MM.1S (cell line): ENCODE measurements at regions not wholly inside any gene's neighbourhood (a gene's known extent, or its start where the extent isn't known, plus 50 kb on each side); places are given as distances from the start of the nearest gene placed in this dataset.

Experiments
- EZH2 ChIP-seq: fragments of 300-600 bp; sonication (generic); optimal IDR thresholded peaks from 2 replicates; pipeline ENCODE3; 2017; ENCODE audit warnings: low read depth, mild to moderate bottlenecking, antibody characterized with exemption, low read length, mixed read lengths
- EZH2phosphoT487 ChIP-seq: fragments of 300-600 bp; sonication (generic); IDR thresholded peaks from 2 replicates; pipeline ENCODE4 v1.6.1; 2018; ENCODE audit warnings: antibody characterized with exemption, low read length
- TF ChIP-seq, protein P1 (sequence below): fragments of 300-600 bp; sonication (generic); IDR thresholded peaks from 2 replicates; pipeline ENCODE4 v1.5.1; 2016; ENCODE audit warnings: antibody characterized with exemption, low read length, mixed read lengths

GRCh38 chr2:79292958-79293315 lies 133.4 kb upstream of the REG3A start:
- no peak for TF ChIP-seq EZH2
- TF ChIP-seq, protein P1, sequence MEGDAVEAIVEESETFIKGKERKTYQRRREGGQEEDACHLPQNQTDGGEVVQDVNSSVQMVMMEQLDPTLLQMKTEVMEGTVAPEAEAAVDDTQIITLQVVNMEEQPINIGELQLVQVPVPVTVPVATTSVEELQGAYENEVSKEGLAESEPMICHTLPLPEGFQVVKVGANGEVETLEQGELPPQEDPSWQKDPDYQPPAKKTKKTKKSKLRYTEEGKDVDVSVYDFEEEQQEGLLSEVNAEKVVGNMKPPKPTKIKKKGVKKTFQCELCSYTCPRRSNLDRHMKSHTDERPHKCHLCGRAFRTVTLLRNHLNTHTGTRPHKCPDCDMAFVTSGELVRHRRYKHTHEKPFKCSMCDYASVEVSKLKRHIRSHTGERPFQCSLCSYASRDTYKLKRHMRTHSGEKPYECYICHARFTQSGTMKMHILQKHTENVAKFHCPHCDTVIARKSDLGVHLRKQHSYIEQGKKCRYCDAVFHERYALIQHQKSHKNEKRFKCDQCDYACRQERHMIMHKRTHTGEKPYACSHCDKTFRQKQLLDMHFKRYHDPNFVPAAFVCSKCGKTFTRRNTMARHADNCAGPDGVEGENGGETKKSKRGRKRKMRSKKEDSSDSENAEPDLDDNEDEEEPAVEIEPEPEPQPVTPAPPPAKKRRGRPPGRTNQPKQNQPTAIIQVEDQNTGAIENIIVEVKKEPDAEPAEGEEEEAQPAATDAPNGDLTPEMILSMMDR, result no peak
- TF ChIP-seq EZH2phosphoT487, result no peak
